DOHH2 (cell line): ENCODE measurements at regions not wholly inside any gene's neighbourhood (a gene's known extent, or its start where the extent isn't known, plus 50 kb on each side); places are given as distances from the start of the nearest gene placed in this dataset.

Source experiments
- CTCF ChIP-seq: fragments of 200-600 bp; sonication (generic); IDR thresholded peaks from one replicate; pipeline ENCODE4 v1.5.1; 2014; ENCODE audit warnings: antibody characterized with exemption, mild to moderate bottlenecking, low read depth, low read length; ENCODE audit not compliant: poor library complexity, severe bottlenecking
- EZH2phosphoT487 ChIP-seq: fragments of 200-600 bp; sonication (generic); IDR thresholded peaks from 2 replicates; pipeline ENCODE4 v1.6.1; 2017; ENCODE audit warnings: borderline replicate concordance, mild to moderate bottlenecking, antibody characterized with exemption, low read length, moderate library complexity, mixed read lengths

GRCh38 chr2:103295591-103295990 is 533.8 kb downstream of the TMEM182 start:
- no peak for TF ChIP-seq CTCF
- no peak for TF ChIP-seq EZH2phosphoT487
